CD4-positive, alpha-beta memory T cell (primary cell): ENCODE measurements at regions not wholly inside any gene's neighbourhood (a gene's known extent, or its start where the extent isn't known, plus 50 kb on each side); places are given as distances from the start of the nearest gene placed in this dataset.
"Not testable (repeated sequence)": the region's sequence is repeated elsewhere in the genome, so short reads cannot be mapped to it uniquely, and the experiment has no call there.

Experiments used
- CTCF ChIA-PET: fragments of 350-600 bp; sonication (Branson Sonifier 250); formaldehyde crosslinking; loops from one replicate; lab custom pipeline; 2021; ENCODE audit warnings: inconsistent platforms; ENCODE audit not compliant: partially characterized antibody; lab: Charles Lee
- POLR2A ChIA-PET: fragments of 350-600 bp; sonication (Branson Sonifier 250); formaldehyde crosslinking; loops from one replicate; lab custom pipeline; 2021; ENCODE audit not compliant: partially characterized antibody; lab: Charles Lee
- DNase-seq, 5 donors: peaks; one replicate each; pipeline versions ENCODE4 v3.0.0 to v3.0.0-alpha.2; 2020 to 2022; ENCODE audit warnings: mixed read lengths in 1 of 5
- H3K27ac ChIP-seq: one replicate; pipeline ENCODE4 v1.7.0; 2013; ENCODE audit warnings: low read depth, low read length
- H3K27me3 ChIP-seq: 2 replicates; pipeline ENCODE4 v1.7.0; 2013; ENCODE audit warnings: mild to moderate bottlenecking, low read length, moderate library complexity; ENCODE audit not compliant: insufficient read depth
- H3K36me3 ChIP-seq: 2 replicates; pipeline ENCODE4 v1.7.0; 2013; ENCODE audit warnings: mild to moderate bottlenecking, low read length, moderate library complexity; ENCODE audit not compliant: insufficient read depth
- H3K4me1 ChIP-seq: 2 replicates; pipeline ENCODE4 v1.7.0; 2013; ENCODE audit warnings: mild to moderate bottlenecking, low read length, moderate library complexity; ENCODE audit not compliant: insufficient read depth
- H3K4me3 ChIP-seq, 2 donors: one replicate each; pipeline ENCODE4 v1.7.0; 2013; ENCODE audit warnings: low read length in 2 of 2, mild to moderate bottlenecking in 1 of 2
- H3K9me3 ChIP-seq, 2 donors: one replicate each; pipeline ENCODE4 v1.7.0; 2013; ENCODE audit warnings: low read length in 2 of 2, control low read depth in 1 of 2; ENCODE audit not compliant: control insufficient read depth in 1 of 2
- H3K27ac Mint-ChIP-seq, 7 donors: one replicate each; pipeline ENCODE4 v1.8.0; 2020 to 2021; ENCODE audit warnings: mixed read lengths in 7 of 7, mild to moderate bottlenecking in 6 of 7, inconsistent platforms in 3 of 7, moderate library complexity in 3 of 7
- H3K27me3 Mint-ChIP-seq, 2 donors: one replicate each; pipeline ENCODE4 v1.8.0; 2020 to 2021; ENCODE audit warnings: mixed read lengths in 2 of 2
- H3K36me3 Mint-ChIP-seq, 2 donors: one replicate each; pipeline ENCODE4 v1.8.0; 2020 to 2021; ENCODE audit warnings: mixed read lengths in 2 of 2, inconsistent platforms in 1 of 2, mild to moderate bottlenecking in 1 of 2
- H3K4me1 Mint-ChIP-seq, 4 donors: one replicate each; pipeline ENCODE4 v1.8.0; 2020 to 2021; ENCODE audit warnings: mixed read lengths in 4 of 4, mild to moderate bottlenecking in 1 of 4
- H3K4me3 Mint-ChIP-seq, 8 donors: one replicate each; pipeline ENCODE4 v1.8.0; 2020 to 2021; ENCODE audit warnings: mixed read lengths in 8 of 8, mild to moderate bottlenecking in 7 of 8, moderate library complexity in 6 of 8, inconsistent platforms in 3 of 8
- H3K9me3 Mint-ChIP-seq, 8 donors: one replicate each; pipeline ENCODE4 v1.8.0; 2020 to 2021; ENCODE audit warnings: mixed read lengths in 8 of 8, mild to moderate bottlenecking in 5 of 8, inconsistent platforms in 3 of 8, moderate library complexity in 1 of 8
- intact Hi-C: fragments of 100-400 bp; cut with micrococcal nuclease; formaldehyde crosslinking; loops from one replicate; pipeline ENCODE4 v1.15.1; 2023

- H3K4me1 Mint-ChIP-seq, H3K9me3 ChIP-seq, CTCF ChIA-PET, H3K4me3 ChIP-seq, H3K27ac Mint-ChIP-seq, H3K4me3 Mint-ChIP-seq, H3K27ac ChIP-seq, H3K4me1 ChIP-seq, POLR2A ChIA-PET, H3K27me3 ChIP-seq, H3K36me3 ChIP-seq, intact Hi-C loops, H3K36me3 Mint-ChIP-seq, DNase-seq: not testable (repeated sequence)
- H3K27me3 Mint-ChIP-seq: peaks cover 14 to 15% of the 10 kb centered on the region in 2 donors
- peaks cover 0 to 20% (median 9%) of the 10 kb centered on the region in 8 donors for H3K9me3 Mint-ChIP-seq
Measured at GRCh38 chr16:86351785-86352139, 158.6 kb upstream of the FOXF1 start.

GRCh38 chr16:86353148-86353547, 157.2 kb upstream of the FOXF1 start:
- Histone ChIP-seq H3K27ac (no peak overlapping the region), H3K4me1 (no peaks in the 10 kb centered on the region), H3K36me3 (no peaks in the 10 kb centered on the region), H3K9me3 (no peaks in the 10 kb centered on the region), H3K4me3 (no peak overlapping the region), H3K27me3 (no peaks in the 10 kb centered on the region)
- ChIA-PET POLR2A (no interaction called here), CTCF (no interaction called here)
- H3K36me3 Mint-ChIP-seq: no peaks in the 10 kb centered on the region
- peaks cover 16 to 17% of the 10 kb centered on the region in 2 donors for H3K27me3 Mint-ChIP-seq
- H3K9me3 Mint-ChIP-seq: peaks cover 0 to 22% (median 9%) of the 10 kb centered on the region in 8 donors
- no peak overlapping the region for H3K27ac Mint-ChIP-seq
- DNase-seq: no peak
- no peaks in the 10 kb centered on the region for H3K4me1 Mint-ChIP-seq
- no peak overlapping the region for H3K4me3 Mint-ChIP-seq
- intact Hi-C loops: no loop called here

GRCh38 chr16:86353948-86354347, 156.4 kb upstream of the FOXF1 start:
- no peaks in the 10 kb centered on the region for H3K36me3 Mint-ChIP-seq
- peaks cover 16 to 21% of the 10 kb centered on the region in 2 donors for H3K27me3 Mint-ChIP-seq
- Histone ChIP-seq H3K36me3 (no peaks in the 10 kb centered on the region), H3K9me3 (no peaks in the 10 kb centered on the region), H3K4me1 (no peaks in the 10 kb centered on the region), H3K27me3 (no peaks in the 10 kb centered on the region), H3K27ac (no peak overlapping the region), H3K4me3 (no peak overlapping the region)
- H3K9me3 Mint-ChIP-seq: peaks cover 0 to 22% (median 9%) of the 10 kb centered on the region in 8 donors
- intact Hi-C loops: no loop called here
- ChIA-PET POLR2A (no interaction called here), CTCF (no interaction called here)
- H3K4me3 Mint-ChIP-seq: no peak overlapping the region
- H3K27ac Mint-ChIP-seq: no peak overlapping the region
- DNase-seq: no peak
- no peaks in the 10 kb centered on the region for H3K4me1 Mint-ChIP-seq

GRCh38 chr16:86354641-86355513, 155.4 kb upstream of the FOXF1 start:
- H3K27me3 Mint-ChIP-seq: peaks cover 15 to 19% of the 10 kb centered on the region in 2 donors
- intact Hi-C loops: no loop called here
- H3K36me3 Mint-ChIP-seq: no peaks in the 10 kb centered on the region
- no peaks in the 10 kb centered on the region for H3K4me1 Mint-ChIP-seq
- Histone ChIP-seq H3K4me1 (no peaks in the 10 kb centered on the region), H3K27ac (no peak overlapping the region), H3K27me3 (no peaks in the 10 kb centered on the region), H3K36me3 (no peaks in the 10 kb centered on the region), H3K4me3 (no peak overlapping the region), H3K9me3 (no peaks in the 10 kb centered on the region)
- no peak overlapping the region for H3K4me3 Mint-ChIP-seq
- peaks cover 0 to 22% (median 9%) of the 10 kb centered on the region in 8 donors for H3K9me3 Mint-ChIP-seq
- ChIA-PET POLR2A (no interaction called here), CTCF (interaction anchor here (1.0 kb wide), 1 partner anchor 12 kb away, joined by 3 read pairs; no protein-coding TSS in a partner anchor)
- no peak for DNase-seq
- no peak overlapping the region for H3K27ac Mint-ChIP-seq

GRCh38 chr16:86355531-86355930, 154.8 kb upstream of the FOXF1 start:
- Histone ChIP-seq H3K27me3 (no peaks in the 10 kb centered on the region), H3K4me1 (no peaks in the 10 kb centered on the region), H3K4me3 (no peak overlapping the region), H3K36me3 (no peaks in the 10 kb centered on the region), H3K9me3 (no peaks in the 10 kb centered on the region), H3K27ac (no peak overlapping the region)
- Mint-ChIP-seq H3K9me3 (peaks cover 0 to 22% (median 9%) of the 10 kb centered on the region in 8 donors), H3K4me3 (no peak overlapping the region), H3K27me3 (peaks cover 17 to 19% of the 10 kb centered on the region in 2 donors), H3K4me1 (no peaks in the 10 kb centered on the region), H3K36me3 (no peaks in the 10 kb centered on the region), H3K27ac (no peak overlapping the region)
- DNase-seq: no peak
- CTCF ChIA-PET: interaction anchor here (1.0 to 1.2 kb wide), 2 partner anchors 13 kb away, joined by 3 to 4 read pairs; no protein-coding TSS in a partner anchor
- intact Hi-C loops: no loop called here
- POLR2A ChIA-PET: no interaction called here

GRCh38 chr16:86355951-86356350, 154.4 kb upstream of the FOXF1 start:
- Mint-ChIP-seq H3K4me3 (no peak overlapping the region), H3K36me3 (no peaks in the 10 kb centered on the region), H3K27me3 (peaks cover 15 to 19% of the 10 kb centered on the region in 2 donors), H3K4me1 (no peaks in the 10 kb centered on the region), H3K9me3 (peaks cover 0 to 22% (median 9%) of the 10 kb centered on the region in 8 donors), H3K27ac (no peak overlapping the region)
- no peak overlapping the region for H3K27ac ChIP-seq
- no peak for DNase-seq
- H3K27me3 ChIP-seq: no peaks in the 10 kb centered on the region
- H3K9me3 ChIP-seq: no peaks in the 10 kb centered on the region
- H3K36me3 ChIP-seq: no peaks in the 10 kb centered on the region
- no peaks in the 10 kb centered on the region for H3K4me1 ChIP-seq
- intact Hi-C loops: no loop called here
- ChIA-PET CTCF (interaction anchor here (1.2 kb wide), 1 partner anchor 13 kb away, joined by 4 read pairs; no protein-coding TSS in a partner anchor), POLR2A (no interaction called here)
- H3K4me3 ChIP-seq: no peak overlapping the region

- Mint-ChIP-seq H3K27me3 (peaks cover 14 to 21% of the 10 kb centered on the region in 2 donors), H3K4me1 (no peaks in the 10 kb centered on the region), H3K27ac (no peak overlapping the region), H3K9me3 (peaks cover 0 to 22% (median 9%) of the 10 kb centered on the region in 8 donors), H3K36me3 (no peaks in the 10 kb centered on the region), H3K4me3 (no peak overlapping the region)
- Histone ChIP-seq H3K36me3 (no peaks in the 10 kb centered on the region), H3K4me3 (no peak overlapping the region), H3K4me1 (no peaks in the 10 kb centered on the region), H3K9me3 (no peaks in the 10 kb centered on the region), H3K27me3 (no peaks in the 10 kb centered on the region), H3K27ac (no peak overlapping the region)
- POLR2A ChIA-PET: no interaction called here
- intact Hi-C loops: no loop called here
- no peak for DNase-seq
- CTCF ChIA-PET: interaction anchor here (1.2 kb wide), 1 partner anchor 14 kb away, joined by 4 read pairs; no protein-coding TSS in a partner anchor
Measured at GRCh38 chr16:86356804-86357203, 153.5 kb upstream of the FOXF1 start.
